ENCODE measurements at regions not wholly inside any gene's neighbourhood (a gene's known extent, or its start where the extent isn't known, plus 50 kb on each side); places are given as distances from the start of the nearest gene placed in this dataset.
"Not testable (repeated sequence)": the region's sequence is repeated elsewhere in the genome, so short reads cannot be mapped to it uniquely, and the experiment has no call there.

DNA sequence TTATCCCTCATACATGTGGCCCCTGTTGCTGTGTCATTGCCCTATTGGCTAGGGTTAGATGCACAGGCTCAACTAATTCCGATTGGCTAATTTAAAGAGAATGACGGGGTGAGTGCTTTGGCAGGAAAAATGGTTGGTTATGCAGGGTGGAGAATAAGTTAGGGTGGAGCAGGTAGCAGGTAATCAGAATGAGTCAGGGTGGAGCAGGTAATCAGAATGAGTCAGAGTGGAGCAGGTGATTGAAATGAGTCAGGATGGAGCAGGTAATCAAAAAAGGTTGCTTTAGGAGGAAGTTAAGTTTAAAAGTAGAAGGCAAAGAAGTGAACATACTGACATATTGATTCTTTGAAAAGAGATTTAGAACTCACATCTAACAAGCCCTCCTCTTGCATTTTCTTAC, 513.5 kb downstream of the EDEM1 start:
- not testable (repeated sequence) for DNase-seq

DNA sequence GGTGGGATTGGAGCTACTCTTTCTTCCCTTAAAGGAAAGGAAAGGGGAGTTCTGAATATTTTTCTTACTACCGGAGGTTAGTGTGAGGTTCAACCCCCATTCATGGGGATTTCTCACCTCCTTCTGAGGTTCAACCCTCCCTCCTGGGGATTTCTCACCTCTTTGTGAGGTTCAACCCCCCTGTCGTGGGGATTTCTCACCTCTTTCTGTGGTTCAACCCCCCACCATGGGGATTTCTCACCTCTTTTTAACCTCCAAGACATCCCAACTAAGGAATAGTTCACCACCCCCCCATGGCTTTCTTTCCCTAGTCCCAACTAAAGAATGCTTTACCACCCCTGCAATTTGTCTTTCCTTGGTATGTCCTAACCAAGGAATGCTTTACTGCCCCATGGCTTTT, 520.3 kb downstream of the EDEM1 start:
- no peak for DNase-seq

DNA sequence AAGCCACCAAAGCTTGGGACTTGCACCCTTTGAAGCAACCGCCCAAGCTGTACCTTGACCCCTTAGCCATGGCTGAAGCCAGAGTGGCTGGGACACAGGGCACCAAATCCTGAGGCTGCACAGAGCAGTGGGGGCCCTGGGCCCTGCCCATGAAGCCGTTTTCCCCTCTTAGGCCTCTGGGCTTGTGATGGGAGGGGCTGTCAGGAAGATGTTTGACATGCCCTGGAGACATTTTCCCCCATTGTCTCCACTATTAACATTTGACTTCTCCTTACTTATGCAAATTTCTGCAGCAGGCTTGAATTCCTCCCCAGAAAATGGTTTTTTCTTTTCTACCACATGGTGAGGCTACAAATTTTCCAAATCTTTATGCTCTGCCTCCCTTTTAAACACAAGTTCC, 522.2 kb downstream of the EDEM1 start:
- DNase-seq = no peak

DNA sequence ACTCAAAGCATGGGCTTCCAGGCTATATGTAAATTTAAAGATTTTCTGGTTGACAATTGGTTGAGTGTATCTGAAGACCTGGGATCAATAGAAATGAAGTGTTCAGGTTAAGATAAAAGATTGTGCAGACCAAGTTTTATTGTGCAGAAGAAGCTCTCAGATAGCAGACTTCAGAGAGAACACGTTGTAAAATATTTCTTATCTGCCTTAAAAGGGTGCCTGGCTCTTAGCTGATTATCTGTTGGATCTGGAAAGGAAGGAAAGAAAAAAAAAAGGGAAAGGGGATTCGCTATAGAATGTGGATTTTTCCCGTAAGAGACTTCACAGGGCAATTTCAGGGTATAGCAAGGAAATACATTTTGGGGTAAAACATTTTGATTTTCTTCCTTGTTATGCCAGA, 523.2 kb downstream of the EDEM1 start:
- DNase-seq = no peak

DNA sequence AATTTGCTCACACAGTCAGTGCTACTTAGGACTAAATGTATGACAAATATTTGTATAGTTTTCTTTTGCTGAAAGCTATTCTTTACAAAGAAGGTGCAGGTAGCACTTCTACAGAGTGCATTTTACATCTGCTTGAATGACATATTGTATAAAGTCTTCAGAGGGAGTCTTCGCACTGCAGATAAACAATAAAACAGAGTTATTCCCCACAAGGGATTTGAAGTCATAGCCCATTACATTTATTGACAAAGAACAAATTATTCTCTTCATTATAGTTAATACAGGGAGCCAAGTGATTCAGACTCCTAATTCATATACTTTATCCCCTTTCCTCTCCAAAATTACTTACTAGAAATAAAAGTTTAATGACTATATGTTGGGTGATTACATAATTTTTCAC, 529.7 kb downstream of the EDEM1 start:
- DNase-seq = no peak

DNA sequence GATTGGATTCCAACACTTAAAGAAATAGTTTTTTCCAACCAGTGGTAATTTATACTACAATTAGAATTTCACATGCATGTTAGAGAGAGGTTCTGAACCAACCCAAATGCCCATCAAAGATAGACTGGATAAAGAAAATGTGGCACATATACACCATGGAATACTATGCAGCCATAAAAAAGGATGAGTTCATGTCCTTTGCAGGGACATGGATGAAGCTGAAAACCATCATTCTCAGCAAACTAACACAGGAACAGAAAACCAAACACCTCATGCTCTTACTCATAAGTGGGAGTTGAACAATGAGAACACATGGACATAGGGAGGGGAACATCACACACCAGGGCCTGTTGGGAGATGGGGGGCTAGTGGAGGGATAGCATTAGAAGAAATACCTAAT, 532.2 kb downstream of the EDEM1 start:
- not testable (repeated sequence) for DNase-seq

DNA sequence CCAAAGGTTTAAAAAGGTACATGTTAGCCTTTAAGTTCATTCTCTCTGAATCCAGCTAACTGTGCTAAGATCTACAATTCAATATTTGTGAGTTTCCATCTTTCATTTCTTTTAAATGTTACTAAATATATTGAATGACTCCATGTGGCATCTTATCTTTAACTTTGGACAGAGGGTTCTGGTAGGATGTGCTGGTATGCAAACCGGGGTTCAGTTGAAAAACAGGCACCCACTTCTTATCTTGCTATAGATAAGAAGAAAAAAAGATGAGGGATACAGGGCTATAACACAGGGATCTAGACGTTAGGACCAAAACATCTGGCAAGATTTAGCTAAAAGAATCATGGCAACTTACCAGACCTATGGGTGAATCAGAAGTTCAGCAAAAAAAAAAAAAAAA, 538.3 kb downstream of the EDEM1 start:
- DNase-seq = no peak

DNA sequence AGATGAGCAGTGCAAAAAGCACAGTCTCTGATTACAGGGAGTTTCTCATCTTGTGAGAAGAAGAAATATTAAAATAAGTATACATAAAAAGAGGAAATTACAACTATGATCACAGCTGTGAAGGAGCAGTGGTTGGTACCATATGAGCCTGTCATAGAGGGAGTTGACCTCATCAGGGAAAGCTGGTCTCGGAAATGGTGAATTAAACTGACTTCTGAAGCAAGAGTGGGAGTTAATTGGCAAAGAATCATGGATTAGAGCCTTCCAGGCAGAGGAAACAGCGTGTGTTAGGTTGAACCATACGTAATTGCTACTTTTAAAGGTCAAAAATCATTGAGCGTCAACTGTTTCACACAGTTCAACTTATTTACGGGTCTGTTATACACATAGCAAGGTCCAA, 539.1 kb downstream of the EDEM1 start:
- DNase-seq = no peak

DNA sequence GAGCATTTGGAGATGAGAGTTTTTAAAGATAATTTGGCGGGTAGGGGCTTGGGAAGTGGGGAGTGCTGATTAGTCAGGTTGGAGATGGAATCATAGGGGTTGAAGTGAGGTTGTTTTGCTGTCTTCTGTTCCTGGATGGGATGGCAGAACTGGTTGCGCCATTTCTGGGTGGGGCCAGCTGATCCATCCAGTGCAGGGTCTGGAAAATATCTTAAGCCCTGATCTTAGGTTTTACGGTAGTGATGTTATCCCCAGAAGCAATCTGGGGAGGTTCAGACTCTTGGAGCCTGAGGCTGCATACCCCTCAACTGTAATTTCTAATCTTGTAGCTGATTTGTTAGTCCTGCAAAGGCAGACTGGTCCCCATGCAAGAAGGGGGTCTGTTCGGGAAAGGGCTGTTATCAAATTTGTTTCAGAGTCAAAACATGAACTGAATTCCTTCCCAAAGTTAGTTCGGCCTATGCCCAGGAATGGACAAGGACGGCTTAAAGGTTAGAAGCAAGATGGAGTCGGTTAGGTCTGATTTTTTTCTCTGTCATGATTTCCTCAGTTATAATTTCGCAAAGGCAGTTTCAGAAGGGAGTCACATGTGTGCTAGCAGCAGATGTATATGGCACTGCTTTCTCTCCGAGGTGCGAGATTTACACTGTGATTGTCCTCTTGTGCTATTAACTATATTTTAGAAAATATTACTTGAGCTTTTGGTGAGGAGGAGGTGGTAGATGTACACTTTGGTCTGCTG, 540.4 kb downstream of the EDEM1 start:
- DNase-seq = no peak

DNA sequence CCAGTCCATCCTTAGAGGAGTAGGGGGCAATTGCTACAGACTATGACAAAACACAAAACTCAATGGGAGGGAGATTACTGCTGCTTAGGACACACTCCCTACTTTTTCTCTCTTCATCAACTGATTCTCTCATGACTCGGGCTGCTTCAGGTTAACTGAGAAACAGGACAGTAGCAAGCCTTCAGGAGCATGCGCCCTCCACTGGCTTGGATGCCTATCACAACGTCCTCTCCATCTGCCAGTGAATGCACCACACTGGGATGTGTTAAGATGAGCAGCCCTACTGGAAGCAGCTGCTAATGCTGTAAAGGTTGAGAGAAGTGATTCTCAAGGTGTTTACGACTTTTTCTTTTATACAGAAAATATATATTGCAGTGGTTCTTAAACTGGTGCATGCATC, 542.3 kb downstream of the EDEM1 start:
- DNase-seq = no peak

DNA sequence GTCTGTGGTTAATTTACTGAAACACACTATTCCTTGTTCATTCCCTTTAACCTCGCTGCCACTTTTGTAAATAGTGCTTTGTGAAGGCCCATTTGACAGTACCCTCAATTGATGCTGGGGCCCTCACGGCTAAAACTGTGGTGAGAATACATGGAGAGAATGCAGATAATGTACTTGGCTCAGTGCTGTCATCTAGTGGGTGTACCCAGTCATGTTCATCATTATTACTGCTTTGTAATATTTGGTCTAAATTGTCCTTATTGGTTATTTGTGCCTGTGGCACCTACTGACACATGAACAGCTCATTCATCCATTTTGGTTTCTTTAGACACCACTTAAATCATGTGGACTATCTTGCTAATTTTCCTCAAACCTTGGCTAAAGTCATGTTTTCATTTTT, 543.6 kb downstream of the EDEM1 start:
- no peak for DNase-seq

DNA sequence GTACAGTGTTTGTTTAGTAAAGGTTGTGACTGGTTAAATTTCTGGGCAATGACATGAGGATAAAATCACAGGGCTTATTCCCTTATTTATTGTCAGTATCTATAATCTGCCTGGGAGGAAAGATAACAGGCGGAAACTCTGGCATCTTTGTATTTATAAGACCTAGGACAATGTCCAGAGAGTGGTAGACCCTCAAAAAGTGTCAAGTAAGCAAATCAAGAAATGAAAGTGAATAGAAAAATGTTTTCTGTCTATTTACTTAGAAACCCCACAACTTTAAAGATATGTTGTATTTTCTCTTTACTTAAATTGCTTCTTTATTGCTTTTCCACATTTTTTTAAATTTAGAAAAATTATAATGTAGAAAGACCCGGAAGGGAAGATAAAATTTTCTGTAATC, 544.6 kb downstream of the EDEM1 start:
- DNase-seq = no peak

DNA sequence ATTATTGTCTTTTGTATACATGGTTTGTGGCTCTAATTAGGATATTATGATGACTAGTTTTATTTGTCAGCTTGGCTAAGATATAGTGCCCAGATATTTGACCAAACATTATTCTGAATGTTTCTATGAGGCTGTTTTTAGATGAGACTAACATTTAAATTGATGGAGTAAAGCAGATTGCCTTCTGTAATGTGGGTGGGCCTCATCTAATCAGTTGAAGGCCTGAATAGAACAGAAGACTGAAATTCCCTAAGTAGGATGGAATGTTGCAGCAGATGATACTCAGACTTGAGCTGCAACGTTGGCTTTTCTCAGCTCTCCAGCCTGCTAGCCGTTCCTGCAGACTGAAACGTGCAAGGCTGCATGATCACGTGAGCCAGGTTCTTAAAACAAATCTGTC, 546.5 kb downstream of the EDEM1 start:
- no peak for DNase-seq

DNA sequence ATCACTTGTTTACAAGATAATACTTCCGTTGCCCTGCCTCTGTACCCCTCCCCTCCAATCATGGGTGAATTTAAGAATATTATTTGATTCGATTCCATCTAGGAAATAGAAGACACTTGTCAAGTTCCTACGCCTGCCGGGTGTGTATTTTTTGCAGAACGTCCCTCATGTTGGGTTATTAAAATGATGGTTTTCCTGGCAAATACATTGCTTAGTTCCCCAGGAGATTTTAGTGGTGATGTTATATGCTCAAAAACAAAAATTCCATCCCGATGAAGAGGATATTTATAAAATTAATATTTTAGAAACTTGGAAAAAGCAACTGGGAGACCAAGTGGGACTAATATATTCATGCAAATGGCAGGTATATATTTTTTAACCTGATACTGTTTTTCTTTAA, 548.4 kb downstream of the EDEM1 start:
- DNase-seq = no peak

DNA sequence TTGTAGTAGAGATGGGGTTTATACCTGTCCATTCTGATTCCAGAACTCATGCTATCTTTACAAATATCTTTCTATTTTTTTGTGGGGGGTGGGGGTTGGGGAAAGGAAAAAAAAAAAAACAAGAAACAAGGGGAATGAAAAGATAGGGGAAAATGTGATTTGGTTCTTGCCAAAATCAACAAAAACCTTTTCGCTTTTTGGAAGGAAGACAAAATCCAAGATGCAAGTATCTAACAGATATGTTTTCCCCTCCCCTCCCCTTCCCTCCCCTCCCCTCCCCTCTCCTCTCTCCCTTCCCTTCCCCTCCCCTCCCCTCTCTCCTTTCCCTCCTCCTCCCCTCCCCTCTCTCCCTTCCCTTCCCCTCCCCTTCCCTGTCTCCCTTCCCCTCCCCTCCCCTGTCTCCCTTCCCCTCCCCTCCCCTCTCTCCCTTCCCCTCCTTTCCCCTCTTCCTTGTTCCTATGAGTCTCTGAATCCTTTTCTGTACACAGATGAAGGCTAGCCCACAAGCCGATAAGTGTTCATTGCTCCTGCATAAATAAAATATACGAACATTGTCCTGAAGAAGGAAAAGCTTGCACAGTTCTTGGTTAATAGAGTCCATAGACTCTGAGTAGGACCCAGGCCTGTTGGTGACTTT, 551.9 kb downstream of the EDEM1 start:
- no peak for DNase-seq

DNA sequence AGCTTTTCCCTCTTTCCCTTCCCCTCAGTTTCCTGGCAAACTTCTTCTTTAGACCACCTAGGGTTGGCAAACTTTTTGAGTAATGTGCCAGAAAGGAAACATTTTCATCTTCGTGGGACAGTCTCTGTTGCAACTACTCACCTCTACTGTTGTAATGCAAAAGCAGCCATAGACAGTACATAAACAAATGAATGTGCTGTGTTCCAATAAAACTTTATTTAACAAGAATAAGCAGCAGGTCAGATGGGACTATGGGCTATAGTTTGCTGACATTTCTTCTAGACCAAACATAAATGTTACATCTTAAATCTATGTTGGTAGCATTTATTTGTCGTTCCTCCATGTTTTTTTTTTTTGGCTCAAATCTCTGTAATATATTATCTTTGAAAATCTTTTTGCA, 552.4 kb downstream of the EDEM1 start:
- no peak for DNase-seq

DNA sequence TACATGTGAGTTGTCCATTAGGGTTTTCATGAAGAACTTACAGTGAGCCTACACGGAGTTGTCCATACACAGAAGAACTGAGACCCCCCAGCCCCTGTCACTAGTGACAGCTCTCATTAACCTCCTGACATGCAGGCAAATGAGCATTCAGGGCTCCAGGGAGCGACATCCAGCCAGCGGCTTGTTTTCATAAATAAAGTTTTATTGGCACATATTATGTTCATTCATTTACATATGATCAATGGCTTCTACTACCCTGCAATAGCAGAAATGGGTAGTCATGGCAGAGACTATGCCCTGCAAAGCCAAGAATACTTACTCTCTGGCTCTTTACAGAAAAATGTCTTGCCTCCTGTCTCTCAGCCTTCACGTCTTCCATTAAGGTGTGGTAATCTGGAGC, 553.5 kb downstream of the EDEM1 start:
- no peak for DNase-seq

DNA sequence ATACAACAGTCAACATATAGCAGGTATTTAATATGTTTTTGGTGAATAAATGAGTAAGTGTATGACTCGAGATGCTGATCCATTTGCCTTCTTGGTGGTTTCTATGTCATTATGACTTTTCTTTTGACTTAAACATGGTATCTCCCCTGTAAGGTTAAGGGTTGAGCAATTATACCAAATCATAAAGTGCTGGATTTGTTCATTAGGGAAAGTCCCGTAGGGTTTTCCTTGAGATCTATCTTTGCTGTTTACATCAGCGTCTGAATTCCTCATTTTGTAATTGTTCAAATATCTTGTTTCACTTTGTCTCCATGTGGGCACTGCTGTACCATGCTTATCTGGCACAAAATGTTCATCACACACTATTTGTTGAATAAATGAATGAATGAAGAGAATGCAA, 562.6 kb downstream of the EDEM1 start:
- DNase-seq = no peak

DNA sequence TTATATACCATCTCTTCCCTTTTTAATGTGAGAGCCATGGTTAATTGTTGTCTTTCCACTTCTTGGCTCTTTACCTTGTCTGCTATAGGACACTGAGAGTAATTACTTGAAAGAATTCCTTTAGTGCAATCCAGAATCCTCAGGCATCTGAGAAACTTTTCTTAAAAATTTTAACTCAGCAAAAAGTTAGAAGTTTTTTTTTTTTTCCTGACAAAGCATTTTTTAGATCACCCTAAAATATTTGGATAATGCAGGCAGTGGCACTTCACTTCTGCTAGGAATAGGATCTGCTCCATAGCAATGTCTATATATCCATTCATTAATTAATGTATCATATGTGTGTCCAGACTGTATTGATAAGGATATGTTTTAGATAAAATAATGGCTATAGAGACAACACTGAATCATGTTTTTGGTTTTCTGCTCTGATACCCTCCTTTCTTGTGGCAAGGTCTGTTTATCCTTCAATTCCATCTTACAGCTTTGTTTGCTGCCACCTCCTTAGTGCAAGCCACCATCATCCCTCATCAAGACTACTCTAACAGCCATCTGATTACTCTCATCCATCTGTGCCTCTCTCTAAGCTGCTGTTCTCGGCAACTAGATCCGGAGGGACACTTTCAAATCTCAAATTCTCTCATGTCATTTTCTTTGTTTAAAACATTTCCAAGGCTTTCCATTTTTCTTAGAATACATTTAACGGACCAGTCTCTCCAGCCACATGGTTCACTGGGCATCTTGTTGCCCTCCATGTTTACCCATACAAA, 563.5 kb downstream of the EDEM1 start:
- DNase-seq = no peak

DNA sequence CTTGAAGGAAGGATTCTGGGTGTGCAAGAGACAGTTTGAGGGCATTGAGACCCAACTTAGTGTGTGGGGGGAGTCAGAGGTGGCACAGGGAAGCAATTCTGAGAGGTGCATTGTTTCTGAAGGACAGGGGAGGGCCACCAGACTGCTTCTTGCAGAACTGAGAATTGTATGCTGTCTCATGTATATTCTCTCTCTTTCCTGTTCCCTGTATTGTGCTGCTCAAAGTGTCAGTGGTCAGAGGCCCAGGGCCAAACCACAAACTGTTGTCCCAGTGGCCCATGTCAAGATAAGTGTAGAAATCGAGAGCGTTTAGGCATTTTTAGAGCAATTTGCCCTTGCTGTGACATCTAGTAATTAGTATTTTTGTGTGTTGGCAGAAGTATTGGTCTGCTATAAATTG, 567.1 kb downstream of the EDEM1 start:
- no peak for DNase-seq

DNA sequence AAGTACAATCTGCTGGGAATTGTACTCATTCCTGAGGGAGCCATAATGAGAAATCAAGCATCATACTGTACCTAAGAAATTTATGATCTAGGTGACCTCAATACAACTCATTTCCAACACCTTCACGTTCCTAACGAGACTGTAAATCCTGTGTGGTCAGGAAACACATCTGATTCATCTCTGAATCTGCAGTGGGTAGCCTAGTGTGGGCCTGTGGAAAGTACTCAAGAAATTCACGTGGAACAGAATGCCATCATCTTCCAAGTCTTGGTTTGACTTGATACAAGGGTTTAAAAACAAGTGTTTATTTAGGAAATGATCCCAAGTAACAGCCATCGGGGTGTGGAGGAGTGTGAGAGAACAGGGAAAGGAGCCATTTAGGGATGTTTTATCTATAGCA, 568.9 kb downstream of the EDEM1 start:
- DNase-seq = no peak

DNA sequence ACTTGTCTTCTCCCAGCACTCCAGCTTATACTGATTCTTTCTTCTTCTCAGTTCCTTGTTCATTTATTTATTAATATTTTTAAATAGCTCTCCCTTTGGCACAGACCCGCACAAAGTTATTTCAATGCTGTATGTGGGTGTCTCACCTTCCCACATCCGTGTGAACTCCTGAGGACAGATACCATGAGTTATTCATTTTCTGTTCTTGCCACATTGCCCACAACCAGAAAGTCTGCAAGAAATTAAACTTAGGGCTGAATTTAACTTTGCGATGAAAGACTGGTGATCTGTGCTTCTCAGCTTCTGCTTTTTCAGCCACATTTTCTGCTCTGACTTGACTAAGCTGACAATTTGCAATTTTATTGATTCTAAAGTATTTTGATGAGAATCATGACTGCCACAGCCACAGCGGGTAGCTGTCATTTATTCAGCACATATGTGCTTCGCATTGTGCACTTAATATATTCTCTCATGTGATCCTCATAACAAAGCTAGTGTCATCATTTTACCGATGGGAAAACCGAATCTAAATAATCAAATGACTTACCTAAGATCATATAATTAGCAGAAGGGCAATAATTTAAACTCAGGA, 569.8 kb downstream of the EDEM1 start:
- no peak for DNase-seq

DNA sequence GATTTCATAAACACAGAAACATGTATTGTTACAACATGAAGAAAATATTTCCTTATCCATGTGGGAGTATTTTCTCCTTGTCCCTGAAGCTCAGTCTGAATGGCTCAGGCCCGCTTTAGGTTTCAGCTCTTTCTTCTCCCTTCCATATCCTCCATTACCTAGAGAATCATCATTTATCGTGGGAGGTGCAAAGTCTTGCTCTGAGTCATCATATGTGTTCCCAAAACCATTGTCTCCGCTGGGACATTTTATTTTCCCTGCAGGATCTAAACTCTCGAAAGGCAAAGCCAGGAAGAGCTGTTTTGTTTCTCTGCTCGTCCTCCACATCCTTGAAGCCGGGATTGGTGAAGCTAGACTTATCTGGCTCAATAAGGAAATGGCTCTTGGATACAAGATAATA, 571.2 kb downstream of the EDEM1 start:
- no peak for DNase-seq

DNA sequence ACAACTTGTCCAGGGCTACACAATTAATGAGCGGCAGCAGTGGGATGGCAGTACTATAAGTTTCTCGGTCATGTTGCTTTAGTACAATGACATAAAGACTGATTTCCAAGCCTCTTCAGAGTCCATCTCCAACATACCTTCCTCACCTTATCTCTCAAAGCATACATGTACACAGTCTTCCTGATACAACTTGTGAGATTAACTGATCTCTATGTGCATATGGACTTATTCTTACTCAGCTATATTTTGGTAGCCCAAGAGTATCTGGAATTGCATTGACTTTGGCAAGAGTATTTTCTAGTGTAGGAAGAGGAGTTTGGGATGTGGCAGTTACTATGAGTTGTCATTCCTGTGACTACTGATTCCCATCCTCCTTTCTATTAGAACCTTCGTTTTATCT, 575.0 kb downstream of the EDEM1 start:
- DNase-seq = no peak
